ENCODE measurements at regions not wholly inside any gene's neighbourhood (a gene's known extent, or its start where the extent isn't known, plus 50 kb on each side); places are given as distances from the start of the nearest gene placed in this dataset.

DNA sequence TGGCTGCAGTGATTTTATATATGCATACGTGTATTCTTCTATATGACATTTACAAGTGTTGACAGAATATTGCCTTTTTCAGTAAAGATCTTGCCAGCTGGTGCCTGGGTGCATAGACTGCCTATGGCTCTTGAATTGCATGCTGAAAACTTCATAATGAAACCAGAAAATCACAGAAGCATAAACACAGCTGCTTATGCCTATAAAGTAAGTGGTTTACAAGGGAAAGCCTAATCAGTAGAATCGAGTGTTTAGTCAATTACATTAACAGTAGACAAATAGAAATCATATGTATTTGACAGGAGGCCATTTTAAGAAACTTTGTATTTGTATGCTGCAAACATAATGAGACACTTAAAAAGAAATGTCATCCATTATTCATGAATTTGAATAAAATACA, 82.5 kb downstream of the TMEM168 start:
- TF ChIP-seq, protein P1, sequence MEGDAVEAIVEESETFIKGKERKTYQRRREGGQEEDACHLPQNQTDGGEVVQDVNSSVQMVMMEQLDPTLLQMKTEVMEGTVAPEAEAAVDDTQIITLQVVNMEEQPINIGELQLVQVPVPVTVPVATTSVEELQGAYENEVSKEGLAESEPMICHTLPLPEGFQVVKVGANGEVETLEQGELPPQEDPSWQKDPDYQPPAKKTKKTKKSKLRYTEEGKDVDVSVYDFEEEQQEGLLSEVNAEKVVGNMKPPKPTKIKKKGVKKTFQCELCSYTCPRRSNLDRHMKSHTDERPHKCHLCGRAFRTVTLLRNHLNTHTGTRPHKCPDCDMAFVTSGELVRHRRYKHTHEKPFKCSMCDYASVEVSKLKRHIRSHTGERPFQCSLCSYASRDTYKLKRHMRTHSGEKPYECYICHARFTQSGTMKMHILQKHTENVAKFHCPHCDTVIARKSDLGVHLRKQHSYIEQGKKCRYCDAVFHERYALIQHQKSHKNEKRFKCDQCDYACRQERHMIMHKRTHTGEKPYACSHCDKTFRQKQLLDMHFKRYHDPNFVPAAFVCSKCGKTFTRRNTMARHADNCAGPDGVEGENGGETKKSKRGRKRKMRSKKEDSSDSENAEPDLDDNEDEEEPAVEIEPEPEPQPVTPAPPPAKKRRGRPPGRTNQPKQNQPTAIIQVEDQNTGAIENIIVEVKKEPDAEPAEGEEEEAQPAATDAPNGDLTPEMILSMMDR (IDR thresholded peaks at IDR 0.05) = no peak
- no peak for TF ChIP-seq POLR2A (IDR thresholded peaks at IDR 0.05)

Measured in heart left ventricle (tissue), 13 donors.